Chondrocyte (in vitro differentiated cells): ENCODE measurements at regions not wholly inside any gene's neighbourhood (a gene's known extent, or its start where the extent isn't known, plus 50 kb on each side); places are given as distances from the start of the nearest gene placed in this dataset.
"Not testable (repeated sequence)": the region's sequence is repeated elsewhere in the genome, so short reads cannot be mapped to it uniquely, and the experiment has no call there.

Experiments
- DNase-seq: peaks from one replicate; pipeline ENCODE4 v3.0.0; 2021; ENCODE audit warnings: mixed read lengths, low spot score
- H3K27ac Mint-ChIP-seq: one replicate; pipeline ENCODE4 v1.8.0; 2021; ENCODE audit warnings: mild to moderate bottlenecking, moderate library complexity, mixed read lengths; ENCODE audit not compliant: unreplicated experiment
- H3K27me3 Mint-ChIP-seq: 2 replicates; pipeline ENCODE4 v1.8.0; 2021; ENCODE audit warnings: low read depth, mixed read lengths
- H3K36me3 Mint-ChIP-seq: 2 replicates; pipeline ENCODE4 v1.8.0; 2021; ENCODE audit warnings: low read depth, mixed read lengths
- H3K4me1 Mint-ChIP-seq: 2 replicates; pipeline ENCODE4 v1.8.0; 2021; ENCODE audit warnings: low read depth, mild to moderate bottlenecking, mixed read lengths
- H3K4me3 Mint-ChIP-seq: one replicate; pipeline ENCODE4 v1.8.0; 2021; ENCODE audit warnings: mild to moderate bottlenecking, moderate library complexity, mixed read lengths; ENCODE audit not compliant: unreplicated experiment
- H3K9me3 Mint-ChIP-seq: 2 replicates; pipeline ENCODE4 v1.8.0; 2021; ENCODE audit warnings: low read depth, mixed read lengths
- CTCF ChIP-seq: fragments of 200-600 bp; sonication (generic); IDR thresholded peaks from 2 replicates; pipeline ENCODE4 v1.5.0; 2021; ENCODE audit warnings: antibody characterized with exemption, mild to moderate bottlenecking, moderate library complexity

GRCh38 chr3:80612366-80612765 lies 844.6 kb upstream of the ROBO1 start:
- TF ChIP-seq CTCF = no peak
- peaks cover 2% of the 10 kb centered on the region for H3K27me3 Mint-ChIP-seq
- H3K4me3 Mint-ChIP-seq = no peak overlapping the region
- no peaks in the 10 kb centered on the region for H3K36me3 Mint-ChIP-seq
- no peak for DNase-seq
- no peak overlapping the region for H3K27ac Mint-ChIP-seq
- no peaks in the 10 kb centered on the region for H3K4me1 Mint-ChIP-seq
- no peaks in the 10 kb centered on the region for H3K9me3 Mint-ChIP-seq

- not testable (repeated sequence) for H3K27ac Mint-ChIP-seq, H3K36me3 Mint-ChIP-seq, DNase-seq, H3K9me3 Mint-ChIP-seq, H3K4me3 Mint-ChIP-seq, H3K27me3 Mint-ChIP-seq, H3K4me1 Mint-ChIP-seq
Measured at GRCh38 chr3:80608072-80608471, 840.3 kb upstream of the ROBO1 start.

DNA sequence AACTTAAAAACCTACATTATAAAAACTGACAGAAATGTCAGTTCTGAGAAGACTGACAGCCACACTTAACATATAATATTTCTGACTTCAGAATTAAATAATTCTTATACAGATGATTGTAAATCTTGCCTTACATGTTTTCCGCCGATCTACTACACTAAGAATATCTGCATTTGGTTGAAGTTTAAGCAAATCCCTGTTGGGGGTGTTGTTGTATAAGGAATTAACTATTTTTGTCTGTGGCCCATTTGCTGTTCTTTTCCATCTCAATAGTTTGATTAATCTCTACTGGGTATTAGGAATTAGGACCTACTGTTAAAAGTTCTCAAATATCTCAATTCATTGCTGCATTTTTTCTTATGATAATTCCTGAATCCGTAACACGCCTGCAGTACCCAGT lies 838.3 kb upstream of the ROBO1 start:
- DNase-seq = no peak
- TF ChIP-seq CTCF = peak; percentile 45
- no peaks in the 10 kb centered on the region for H3K9me3 Mint-ChIP-seq
- H3K4me1 Mint-ChIP-seq = no peaks in the 10 kb centered on the region
- no peaks in the 10 kb centered on the region for H3K27me3 Mint-ChIP-seq
- H3K36me3 Mint-ChIP-seq = no peaks in the 10 kb centered on the region
- no peak overlapping the region for H3K27ac Mint-ChIP-seq
- H3K4me3 Mint-ChIP-seq = no peak overlapping the region

DNA sequence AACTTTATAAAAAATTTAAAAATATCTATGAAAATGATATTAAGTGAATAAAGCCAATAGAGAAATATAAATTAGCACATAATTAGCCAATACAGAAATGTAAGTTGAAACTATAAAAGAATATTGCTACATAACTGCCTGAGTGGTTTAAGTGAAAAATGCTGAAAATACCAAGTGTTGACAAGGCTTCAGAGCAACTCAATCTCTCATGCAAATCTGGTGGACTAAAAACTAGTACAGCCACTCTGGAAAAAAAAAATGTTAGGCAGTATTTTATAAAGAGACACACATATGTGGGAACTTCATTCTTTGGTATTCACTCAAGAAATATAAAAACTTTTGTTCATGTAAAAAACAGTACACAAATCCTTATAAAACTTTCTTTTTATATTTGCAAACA lies 833.7 kb upstream of the ROBO1 start:
- Mint-ChIP-seq H3K36me3 (peaks cover 3% of the 10 kb centered on the region), H3K9me3 (peaks cover 14% of the 10 kb centered on the region), H3K4me3 (no peak overlapping the region), H3K4me1 (no peaks in the 10 kb centered on the region), H3K27ac (no peak overlapping the region), H3K27me3 (peaks cover 3% of the 10 kb centered on the region)
- DNase-seq = no peak
- no peak for TF ChIP-seq CTCF

DNA sequence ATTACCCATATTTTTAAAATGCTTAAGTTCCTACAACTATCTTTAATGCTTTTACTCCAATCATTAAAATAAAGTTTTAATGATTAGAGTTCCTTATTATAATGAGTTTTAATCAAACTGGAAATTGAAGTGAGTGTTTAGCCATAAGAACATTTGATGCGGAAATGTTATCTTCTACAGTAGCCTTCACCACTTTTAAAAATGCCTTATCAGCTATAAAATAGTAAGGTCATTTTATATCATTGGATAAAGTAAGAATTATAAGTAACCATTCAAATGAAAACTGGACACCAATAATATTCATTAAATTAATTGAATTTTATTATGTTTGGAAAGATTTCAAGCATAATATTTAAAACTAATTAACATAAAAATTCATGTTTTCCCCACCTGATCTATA lies 825.0 kb upstream of the ROBO1 start:
- Mint-ChIP-seq H3K4me1 (no peaks in the 10 kb centered on the region), H3K27ac (no peak overlapping the region), H3K9me3 (peaks cover 3% of the 10 kb centered on the region), H3K4me3 (no peak overlapping the region), H3K27me3 (peaks cover 8% of the 10 kb centered on the region), H3K36me3 (peaks cover 1% of the 10 kb centered on the region)
- no peak for TF ChIP-seq CTCF
- no peak for DNase-seq

DNA sequence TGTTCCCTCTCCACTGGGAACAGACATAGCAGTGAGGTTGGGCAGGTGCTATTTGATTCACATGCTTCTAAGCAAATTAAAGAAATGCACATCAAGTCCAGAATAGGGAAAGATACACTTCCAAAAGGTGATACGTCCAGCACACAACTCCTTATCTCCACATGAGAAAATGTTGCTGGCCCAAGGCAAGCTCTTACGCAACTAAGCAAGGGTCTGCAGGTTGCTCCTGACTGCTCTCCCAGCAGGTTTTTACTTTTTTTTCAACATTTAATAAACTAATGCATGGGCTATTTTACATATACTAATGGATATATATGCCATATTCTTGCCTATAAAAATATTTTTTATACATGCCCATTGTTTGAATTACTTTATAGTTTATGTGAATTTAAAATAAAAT lies 818.5 kb upstream of the ROBO1 start:
- DNase-seq = no peak
- TF ChIP-seq CTCF = no peak
- Mint-ChIP-seq H3K27ac (no peak overlapping the region), H3K9me3 (peaks cover 3% of the 10 kb centered on the region), H3K36me3 (peaks cover 1% of the 10 kb centered on the region), H3K27me3 (no peaks in the 10 kb centered on the region), H3K4me3 (no peak overlapping the region), H3K4me1 (no peaks in the 10 kb centered on the region)
